GM18508 (cell line): ENCODE measurements at regions not wholly inside any gene's neighbourhood (a gene's known extent, or its start where the extent isn't known, plus 50 kb on each side); places are given as distances from the start of the nearest gene placed in this dataset.

Experiments
- ATAC-seq: cut with Tn5 transposase; IDR thresholded peaks from one replicate; pipeline ENCODE4 v1.9.1; 2021; ENCODE audit warnings: moderate number of reproducible peaks; ENCODE audit not compliant: insufficient read depth, unreplicated experiment

- ATAC-seq: no peak
Observed at GRCh38 chr12:24565300-24565699, 383.6 kb downstream of the BCAT1 start.

- ATAC-seq: no peak
Observed at GRCh38 chr12:24562771-24563431, 386.0 kb downstream of the BCAT1 start.

GRCh38 chr12:24561882-24562770, 386.8 kb downstream of the BCAT1 start:
- ATAC-seq: no peak

- ATAC-seq: no peak
Observed at GRCh38 chr12:24561411-24561871, 387.5 kb downstream of the BCAT1 start.

GRCh38 chr12:24560831-24561271, 388.1 kb downstream of the BCAT1 start:
- ATAC-seq: no peak

- ATAC-seq: no peak
Observed at GRCh38 chr12:24560192-24560775, 388.6 kb downstream of the BCAT1 start.

- no peak for ATAC-seq
Observed at GRCh38 chr12:24557738-24558137, 391.2 kb downstream of the BCAT1 start.

GRCh38 chr12:24555730-24556129, 393.2 kb downstream of the BCAT1 start:
- no peak for ATAC-seq

GRCh38 chr12:24554612-24555295, 394.1 kb downstream of the BCAT1 start:
- ATAC-seq: no peak

- ATAC-seq: no peak
Observed at GRCh38 chr12:24553259-24553658, 395.6 kb downstream of the BCAT1 start.

GRCh38 chr12:24551163-24551786, 397.6 kb downstream of the BCAT1 start:
- ATAC-seq: no peak

GRCh38 chr12:24550609-24551008, 398.3 kb downstream of the BCAT1 start:
- ATAC-seq: no peak

- no peak for ATAC-seq
Observed at GRCh38 chr12:24546661-24547060, 402.2 kb downstream of the BCAT1 start.

- ATAC-seq: no peak
Observed at GRCh38 chr12:24546084-24546483, 402.8 kb downstream of the BCAT1 start.

GRCh38 chr12:24544368-24544767, 404.5 kb downstream of the BCAT1 start:
- ATAC-seq: no peak

GRCh38 chr12:24541193-24541871, 407.6 kb downstream of the BCAT1 start:
- no peak for ATAC-seq

- ATAC-seq: no peak
Observed at GRCh38 chr12:24539646-24540045, 409.3 kb downstream of the BCAT1 start.

GRCh38 chr12:24537083-24537860, 411.6 kb downstream of the BCAT1 start:
- ATAC-seq: no peak
